Dedifferentiated amniotic fluid mesenchymal stem cell (primary cell): ENCODE measurements at regions not wholly inside any gene's neighbourhood (a gene's known extent, or its start where the extent isn't known, plus 50 kb on each side); places are given as distances from the start of the nearest gene placed in this dataset.
A peak's percentile ranks its signal among the peaks of the same experiment; 100 is the strongest.

Experiments
- DNase-seq: peaks from one replicate; pipeline ENCODE4 v3.0.0-alpha.2; 2016; ENCODE audit errors: extremely low spot score

DNA sequence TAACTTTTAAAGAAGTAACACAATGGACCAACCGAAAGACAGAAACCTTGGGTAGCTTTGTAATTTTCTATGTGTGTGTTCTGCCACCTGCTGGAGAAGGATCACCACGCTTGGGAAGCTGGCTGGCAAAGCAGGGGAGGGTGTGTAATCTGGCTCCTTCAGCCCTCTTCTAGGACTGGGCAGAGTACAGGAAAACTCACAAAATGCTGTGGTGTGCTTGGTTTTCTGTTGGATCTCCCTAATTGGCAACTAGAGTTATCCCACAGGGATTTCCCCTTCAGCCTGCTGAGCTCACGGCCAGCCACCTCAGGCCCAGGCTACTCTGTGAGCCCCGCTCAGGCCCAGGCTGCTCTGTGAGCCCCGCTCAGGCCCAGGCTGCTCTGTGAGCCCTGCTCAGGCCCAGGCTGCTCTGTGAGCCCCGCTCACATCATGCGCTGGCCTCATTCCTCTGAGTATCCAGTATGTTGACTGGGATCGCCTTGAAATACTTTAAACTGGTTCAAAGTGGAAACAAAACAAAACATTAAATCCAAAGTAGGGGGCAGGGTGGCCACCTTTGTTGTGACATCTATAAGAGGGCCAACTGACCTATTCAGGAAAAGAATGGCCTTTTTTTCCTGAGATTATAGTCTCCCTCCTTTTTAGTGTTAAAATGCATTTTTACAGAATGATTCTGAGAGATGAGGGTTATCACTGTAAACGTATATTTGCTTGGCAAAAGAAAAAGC lies 52.0 kb upstream of the RNU6-8 start:
- peak; percentile 85 for DNase-seq

DNA sequence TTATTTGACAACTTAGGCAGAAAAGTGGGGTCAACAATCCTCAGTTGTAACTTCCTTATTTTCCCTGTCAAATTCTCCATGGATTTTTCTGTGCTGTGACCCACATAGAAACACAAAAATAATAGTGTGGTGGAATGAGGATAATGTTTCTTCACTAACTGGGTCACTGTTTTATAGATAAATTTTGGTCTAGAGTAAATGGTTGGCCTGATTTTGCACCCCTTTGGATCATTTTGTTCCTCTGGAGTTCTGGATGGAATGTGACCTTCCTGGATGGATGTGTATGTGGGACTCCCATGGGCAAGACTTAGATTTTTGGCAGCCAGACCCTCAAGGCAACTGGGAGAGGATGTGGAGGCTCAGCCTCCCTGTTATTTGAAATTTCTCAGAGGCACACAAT lies 52.7 kb upstream of the RNU6-8 start:
- DNase-seq = no peak

- peak; percentile 39 for DNase-seq
Observed at GRCh38 chr14:32256576-32256975, 53.5 kb upstream of the RNU6-8 start.

DNA sequence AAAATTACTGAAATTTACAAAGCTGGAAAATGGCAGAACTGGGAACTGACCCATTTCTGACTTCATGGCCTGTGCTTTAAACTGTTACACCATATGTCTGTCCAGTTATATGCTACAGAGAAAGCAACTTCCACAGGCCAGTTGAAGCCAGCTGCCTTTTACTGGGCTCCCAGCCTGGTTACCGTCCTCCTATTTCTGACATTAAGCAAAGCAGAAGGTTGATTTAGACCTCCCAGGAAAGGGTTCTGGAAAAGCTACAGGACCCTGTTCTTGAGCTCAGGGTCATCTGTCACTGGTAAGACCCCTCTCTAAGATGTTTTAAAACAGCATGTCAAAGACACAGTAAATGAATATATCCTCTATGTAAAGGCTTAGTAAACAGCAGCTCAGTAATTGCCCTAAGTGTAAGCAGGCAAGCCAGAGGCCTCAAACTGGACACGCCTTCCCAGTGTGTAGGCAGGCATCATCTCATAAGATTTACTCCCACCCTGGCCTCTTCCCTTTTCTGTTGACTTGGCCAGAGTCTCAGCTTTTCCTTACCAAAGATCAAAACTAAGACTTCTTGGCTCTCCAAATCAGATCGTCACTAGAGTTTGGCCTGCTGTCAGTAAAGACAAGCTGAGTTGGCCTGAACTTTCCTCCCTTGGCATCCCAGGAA lies 55.4 kb upstream of the RNU6-8 start:
- no peak for DNase-seq

DNA sequence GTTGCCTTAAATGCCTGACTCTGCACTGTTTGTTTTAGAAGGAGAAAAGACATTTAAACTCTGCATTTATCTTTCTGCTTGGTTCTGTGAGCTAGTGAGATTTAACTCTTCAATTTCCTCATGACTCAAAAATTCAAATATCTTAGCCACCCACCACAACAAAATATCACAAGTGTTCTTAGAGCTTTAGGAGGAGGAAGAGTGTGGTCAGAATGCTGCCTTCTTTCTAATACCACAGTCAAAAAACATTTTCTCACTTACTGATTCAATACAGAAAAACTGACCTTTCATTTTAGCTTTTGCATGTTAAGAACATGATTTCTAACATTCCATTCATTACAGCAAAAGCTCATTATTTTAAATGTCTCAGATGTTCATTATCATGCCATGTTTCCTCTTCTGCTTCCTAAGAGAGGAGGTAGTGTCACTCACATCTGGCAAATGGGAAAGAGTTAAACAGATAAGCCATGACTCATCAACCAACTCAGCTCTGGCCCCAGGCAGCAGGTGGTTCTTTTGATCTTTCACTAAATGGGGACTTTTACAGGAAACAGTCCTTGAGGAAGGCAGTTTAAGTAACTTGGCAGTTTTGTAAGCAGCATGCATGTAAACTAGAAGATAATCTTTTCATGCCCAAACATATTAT lies 56.4 kb upstream of the RNU6-8 start:
- DNase-seq = no peak

DNA sequence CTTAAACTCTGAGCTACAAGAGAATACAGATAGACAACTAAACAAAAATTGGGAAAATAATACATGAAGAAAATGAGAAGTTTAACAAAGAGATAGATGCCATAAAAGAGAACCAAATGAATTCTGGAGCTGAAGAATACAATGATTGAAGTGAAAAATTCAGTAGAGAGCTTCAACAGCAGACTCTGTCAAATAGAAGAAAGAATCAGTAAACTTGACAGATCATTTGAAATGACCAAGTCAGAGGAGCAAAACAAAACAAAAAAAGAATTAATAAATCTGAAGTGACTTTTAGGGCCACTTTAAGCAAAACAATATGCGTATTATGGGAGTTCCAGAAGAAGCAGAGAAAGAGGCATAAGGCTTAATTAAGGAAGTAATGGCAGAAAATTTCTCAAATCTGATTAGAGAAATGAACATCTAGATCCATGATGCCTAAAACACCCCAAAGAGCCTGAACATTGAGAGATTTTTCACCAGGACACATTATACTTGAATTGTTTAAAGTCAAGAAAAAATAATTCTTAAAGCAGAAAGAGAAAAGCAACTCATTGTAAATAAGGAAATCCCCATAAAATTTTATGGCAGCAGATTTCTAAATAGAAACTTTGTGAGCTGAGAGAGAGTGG lies 61.0 kb upstream of the RNU6-8 start:
- DNase-seq = no peak

DNA sequence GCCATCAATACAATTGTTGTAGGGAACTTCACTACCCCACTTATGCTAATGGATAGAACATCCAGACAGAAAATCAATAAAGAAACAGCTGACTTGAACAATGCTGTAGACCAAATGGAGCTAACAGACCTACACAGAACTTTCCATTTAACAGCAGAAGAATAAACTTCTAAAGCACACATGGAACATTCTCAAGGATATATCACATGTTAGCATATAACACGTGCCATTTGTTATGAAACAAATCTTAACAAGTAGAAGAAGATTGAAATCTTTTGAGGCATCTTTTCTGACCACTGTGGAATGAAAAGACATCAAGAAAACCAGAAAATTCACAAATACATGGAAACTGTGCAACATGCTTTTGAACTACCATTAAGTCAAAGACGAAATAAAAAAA lies 62.5 kb upstream of the RNU6-8 start:
- DNase-seq = no peak

- no peak for DNase-seq
Observed at GRCh38 chr14:32277998-32278397, 51.1 kb upstream of the AKAP6 start.
